ENCODE measurements at regions not wholly inside any gene's neighbourhood (a gene's known extent, or its start where the extent isn't known, plus 50 kb on each side); places are given as distances from the start of the nearest gene placed in this dataset.

DNA sequence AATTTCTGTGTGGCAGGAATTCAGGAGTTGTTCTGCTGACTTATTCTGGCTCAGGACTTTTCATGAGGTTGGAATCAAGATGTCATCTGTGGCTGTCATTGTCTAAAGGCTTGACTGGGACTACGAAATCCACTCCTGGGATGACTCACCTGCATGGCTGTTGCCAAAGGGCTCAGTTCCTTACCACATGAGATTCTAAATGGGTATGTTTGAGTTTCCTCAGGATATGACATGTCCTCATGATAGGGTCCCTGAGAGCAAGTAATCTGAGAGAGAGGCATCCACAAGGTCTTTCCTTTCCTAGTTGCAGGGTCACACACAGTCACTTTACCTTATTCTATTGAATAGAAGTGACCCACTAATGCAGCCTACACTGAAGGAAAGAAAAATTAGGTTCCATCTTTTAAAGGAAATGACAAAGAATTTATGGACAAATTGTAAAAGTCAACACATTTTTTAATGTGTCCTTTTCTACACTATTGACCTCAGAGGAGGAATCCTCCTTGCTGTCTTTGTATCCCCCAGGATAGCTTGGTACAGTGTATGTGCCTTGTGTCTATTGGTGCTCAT, 1025.0 kb upstream of the GJE1 start:
- Histone ChIP-seq H3K4me3 (ENCODE audit: insufficient read depth, low read depth, low read length, poor library complexity, severe bottlenecking) (no peak overlapping the region), H3K27ac (ENCODE audit: insufficient read depth, low read length, poor library complexity, severe bottlenecking) (no peak overlapping the region)
- no peak for DNase-seq

DNA sequence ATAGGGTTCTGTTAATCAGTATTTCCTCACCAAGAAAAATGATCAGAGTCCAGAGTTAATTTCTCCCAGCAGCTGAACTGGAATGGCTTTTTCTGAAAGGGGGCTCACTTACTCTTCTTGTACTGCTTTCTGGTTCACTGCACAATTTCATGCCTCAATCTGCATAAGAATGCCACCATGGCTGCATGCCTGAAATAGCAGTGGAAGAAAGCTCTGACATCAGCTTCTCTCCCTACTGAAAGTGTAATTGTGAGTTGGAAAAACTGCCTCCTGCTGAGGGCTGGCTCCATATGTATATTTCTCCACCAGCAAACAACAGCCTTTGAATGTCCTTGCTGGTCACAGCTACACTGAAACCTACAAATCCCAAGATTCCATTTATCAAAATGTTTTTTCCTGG, 1027.2 kb upstream of the GJE1 start:
- H3K4me3 ChIP-seq (ENCODE audit: insufficient read depth, low read depth, low read length, poor library complexity, severe bottlenecking): no peak overlapping the region
- DNase-seq: no peak
- no peaks in the 10 kb centered on the region for H3K9me3 ChIP-seq (ENCODE audit: control insufficient read depth, low read length)
- H3K36me3 ChIP-seq (ENCODE audit: control insufficient read depth, insufficient read depth, low read length): no peaks in the 10 kb centered on the region
- H3K4me1 ChIP-seq (ENCODE audit: control insufficient read depth, insufficient read depth, low read length, poor library complexity, severe bottlenecking): no peaks in the 10 kb centered on the region
- H3K27me3 ChIP-seq (replicated peaks; ENCODE audit: control insufficient read depth, insufficient read depth, low read length, poor library complexity, severe bottlenecking): no peaks in the 10 kb centered on the region
- H3K27ac ChIP-seq (ENCODE audit: insufficient read depth, low read length, poor library complexity, severe bottlenecking): no peak overlapping the region

More for the DNA sequence above, 1025.0 kb upstream of the GJE1 start:
- Histone ChIP-seq H3K4me1 (ENCODE audit: control insufficient read depth, insufficient read depth, low read length, poor library complexity, severe bottlenecking) (no peaks in the 10 kb centered on the region), H3K27me3 (replicated peaks; ENCODE audit: control insufficient read depth, insufficient read depth, low read length, poor library complexity, severe bottlenecking) (no peaks in the 10 kb centered on the region), H3K9me3 (ENCODE audit: control insufficient read depth, low read length) (no peaks in the 10 kb centered on the region), H3K36me3 (ENCODE audit: control insufficient read depth, insufficient read depth, low read length) (no peaks in the 10 kb centered on the region)

- Histone ChIP-seq H3K4me3 (ENCODE audit: insufficient read depth, low read depth, low read length, poor library complexity, severe bottlenecking) (no peak overlapping the region), H3K27me3 (replicated peaks; ENCODE audit: control insufficient read depth, insufficient read depth, low read length, poor library complexity, severe bottlenecking) (no peaks in the 10 kb centered on the region), H3K4me1 (ENCODE audit: control insufficient read depth, insufficient read depth, low read length, poor library complexity, severe bottlenecking) (no peaks in the 10 kb centered on the region), H3K36me3 (ENCODE audit: control insufficient read depth, insufficient read depth, low read length) (no peaks in the 10 kb centered on the region), H3K27ac (ENCODE audit: insufficient read depth, low read length, poor library complexity, severe bottlenecking) (no peak overlapping the region), H3K9me3 (ENCODE audit: control insufficient read depth, low read length) (no peaks in the 10 kb centered on the region)
- no peak for DNase-seq
Observed at GRCh38 chr6:141103246-141103645, 1029.5 kb upstream of the GJE1 start.

- Histone ChIP-seq H3K27ac (ENCODE audit: insufficient read depth, low read length, poor library complexity, severe bottlenecking) (no peak overlapping the region), H3K36me3 (ENCODE audit: control insufficient read depth, insufficient read depth, low read length) (no peaks in the 10 kb centered on the region), H3K27me3 (replicated peaks; ENCODE audit: control insufficient read depth, insufficient read depth, low read length, poor library complexity, severe bottlenecking) (no peaks in the 10 kb centered on the region), H3K9me3 (ENCODE audit: control insufficient read depth, low read length) (no peaks in the 10 kb centered on the region), H3K4me1 (ENCODE audit: control insufficient read depth, insufficient read depth, low read length, poor library complexity, severe bottlenecking) (no peaks in the 10 kb centered on the region), H3K4me3 (ENCODE audit: insufficient read depth, low read depth, low read length, poor library complexity, severe bottlenecking) (no peak overlapping the region)
- no peak for DNase-seq
Observed at GRCh38 chr6:141097471-141097870, 1035.3 kb upstream of the GJE1 start.

- Histone ChIP-seq H3K4me3 (ENCODE audit: insufficient read depth, low read depth, low read length, poor library complexity, severe bottlenecking) (no peak overlapping the region), H3K27me3 (replicated peaks; ENCODE audit: control insufficient read depth, insufficient read depth, low read length, poor library complexity, severe bottlenecking) (no peaks in the 10 kb centered on the region), H3K9me3 (ENCODE audit: control insufficient read depth, low read length) (no peaks in the 10 kb centered on the region), H3K27ac (ENCODE audit: insufficient read depth, low read length, poor library complexity, severe bottlenecking) (no peak overlapping the region), H3K4me1 (ENCODE audit: control insufficient read depth, insufficient read depth, low read length, poor library complexity, severe bottlenecking) (no peaks in the 10 kb centered on the region), H3K36me3 (ENCODE audit: control insufficient read depth, insufficient read depth, low read length) (no peaks in the 10 kb centered on the region)
- DNase-seq: no peak
Observed at GRCh38 chr6:141095308-141095707, 1037.4 kb upstream of the GJE1 start.

GRCh38 chr6:141088171-141088570, 1044.6 kb upstream of the GJE1 start:
- Histone ChIP-seq H3K27ac (ENCODE audit: insufficient read depth, low read length, poor library complexity, severe bottlenecking) (no peak overlapping the region), H3K36me3 (ENCODE audit: control insufficient read depth, insufficient read depth, low read length) (no peaks in the 10 kb centered on the region), H3K4me1 (ENCODE audit: control insufficient read depth, insufficient read depth, low read length, poor library complexity, severe bottlenecking) (no peaks in the 10 kb centered on the region), H3K4me3 (ENCODE audit: insufficient read depth, low read depth, low read length, poor library complexity, severe bottlenecking) (no peak overlapping the region), H3K27me3 (replicated peaks; ENCODE audit: control insufficient read depth, insufficient read depth, low read length, poor library complexity, severe bottlenecking) (no peaks in the 10 kb centered on the region), H3K9me3 (ENCODE audit: control insufficient read depth, low read length) (no peaks in the 10 kb centered on the region)
- no peak for DNase-seq

DNA sequence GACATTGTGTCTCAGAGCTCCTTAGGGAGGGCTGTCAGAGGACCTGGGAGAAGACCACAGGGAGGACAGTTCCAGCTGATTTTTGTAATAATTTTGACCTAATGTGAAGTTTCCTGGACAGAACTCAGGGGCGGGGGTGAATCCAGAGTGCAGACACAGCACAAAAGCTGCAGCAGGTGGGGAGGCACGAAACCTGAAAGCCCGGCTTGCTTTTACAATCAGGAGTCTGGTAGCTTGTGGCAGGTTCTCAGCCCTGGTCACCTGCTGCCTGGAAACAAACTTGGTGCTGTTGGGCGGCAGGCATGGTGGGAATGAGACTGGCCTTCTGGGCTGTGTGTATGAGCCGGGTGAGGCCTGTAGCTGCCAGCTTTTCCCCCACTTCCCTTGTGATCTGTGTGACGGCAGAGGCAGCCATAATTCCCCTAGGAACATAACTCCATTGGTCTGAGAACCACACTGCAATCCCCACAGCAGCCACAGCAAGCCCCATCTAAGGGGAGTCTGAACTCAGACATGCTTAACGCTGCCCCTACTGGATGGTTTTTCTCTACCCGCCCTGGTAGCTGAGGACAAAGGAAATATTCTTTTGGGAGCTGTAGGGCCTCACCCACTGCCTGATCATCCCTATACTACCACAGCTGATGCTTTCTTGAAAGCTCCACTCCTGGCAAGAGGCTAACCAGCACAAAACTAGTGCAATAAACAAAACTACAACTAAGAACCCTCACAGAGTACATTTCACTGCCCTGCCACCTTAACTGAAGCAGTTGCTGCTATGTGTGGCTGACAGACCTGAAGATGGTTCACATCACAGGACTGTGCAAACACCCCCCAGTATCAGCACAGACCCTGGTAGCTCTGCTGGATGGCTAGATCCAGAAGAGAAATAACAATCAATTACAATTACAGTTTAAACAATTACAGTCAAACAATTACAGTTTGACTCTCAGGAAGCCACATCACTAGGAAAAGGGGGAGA, 1055.1 kb upstream of the GJE1 start:
- H3K4me1 ChIP-seq (ENCODE audit: control insufficient read depth, insufficient read depth, low read length, poor library complexity, severe bottlenecking): no peaks in the 10 kb centered on the region
- H3K4me3 ChIP-seq (ENCODE audit: insufficient read depth, low read depth, low read length, poor library complexity, severe bottlenecking): no peak overlapping the region
- H3K27me3 ChIP-seq (replicated peaks; ENCODE audit: control insufficient read depth, insufficient read depth, low read length, poor library complexity, severe bottlenecking): no peaks in the 10 kb centered on the region
- DNase-seq: no peak
- H3K27ac ChIP-seq (ENCODE audit: insufficient read depth, low read length, poor library complexity, severe bottlenecking): no peak overlapping the region
- no peaks in the 10 kb centered on the region for H3K36me3 ChIP-seq (ENCODE audit: control insufficient read depth, insufficient read depth, low read length)
- no peaks in the 10 kb centered on the region for H3K9me3 ChIP-seq (ENCODE audit: control insufficient read depth, low read length)

GRCh38 chr6:141057761-141058160, 1075.0 kb upstream of the GJE1 start:
- no peaks in the 10 kb centered on the region for H3K9me3 ChIP-seq (ENCODE audit: control insufficient read depth, low read length)
- no peaks in the 10 kb centered on the region for H3K36me3 ChIP-seq (ENCODE audit: control insufficient read depth, insufficient read depth, low read length)

DNA sequence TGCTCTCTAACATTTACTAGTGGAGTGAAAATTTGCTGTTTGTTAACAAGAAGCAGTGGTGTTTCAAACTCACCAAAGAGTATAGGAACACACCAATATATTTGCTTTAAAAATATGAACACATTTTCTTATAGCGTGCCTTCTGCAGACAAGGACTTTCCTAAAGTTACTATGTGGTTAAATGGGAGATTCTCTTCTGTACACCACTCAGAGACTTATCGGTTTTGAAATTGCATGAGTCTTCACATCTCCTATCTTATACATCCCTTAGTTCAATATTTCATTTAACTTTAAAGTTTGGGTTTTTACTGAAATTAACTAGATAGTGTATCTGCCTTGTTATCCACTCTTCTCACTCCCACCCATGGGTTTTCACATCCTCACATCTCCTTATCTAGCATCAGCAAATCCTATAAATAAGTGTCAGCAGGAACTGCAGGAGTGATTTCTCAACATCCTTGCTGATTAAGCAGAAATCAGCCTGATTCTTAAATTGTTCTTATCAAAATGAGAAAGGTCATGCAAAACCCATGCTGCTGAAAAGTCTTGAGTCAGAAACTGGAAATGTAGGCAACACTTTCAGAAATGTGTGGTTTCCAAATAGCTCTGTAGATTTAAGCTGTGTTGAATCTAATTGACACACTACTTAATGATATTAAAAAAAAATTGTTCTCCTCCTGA, 1075.6 kb upstream of the GJE1 start:
- H3K27me3 ChIP-seq (replicated peaks; ENCODE audit: control insufficient read depth, insufficient read depth, low read length, poor library complexity, severe bottlenecking): no peaks in the 10 kb centered on the region
- H3K27ac ChIP-seq (ENCODE audit: insufficient read depth, low read length, poor library complexity, severe bottlenecking): no peak overlapping the region
- DNase-seq: no peak
- no peaks in the 10 kb centered on the region for H3K36me3 ChIP-seq (ENCODE audit: control insufficient read depth, insufficient read depth, low read length)
- H3K9me3 ChIP-seq (ENCODE audit: control insufficient read depth, low read length): no peaks in the 10 kb centered on the region
- no peaks in the 10 kb centered on the region for H3K4me1 ChIP-seq (ENCODE audit: control insufficient read depth, insufficient read depth, low read length, poor library complexity, severe bottlenecking)
- no peak overlapping the region for H3K4me3 ChIP-seq (ENCODE audit: insufficient read depth, low read depth, low read length, poor library complexity, severe bottlenecking)

More at GRCh38 chr6:141057761-141058160, 1075.0 kb upstream of the GJE1 start:
- H3K4me1 ChIP-seq (ENCODE audit: control insufficient read depth, insufficient read depth, low read length, poor library complexity, severe bottlenecking): no peaks in the 10 kb centered on the region
- no peak for DNase-seq
- no peak overlapping the region for H3K4me3 ChIP-seq (ENCODE audit: insufficient read depth, low read depth, low read length, poor library complexity, severe bottlenecking)
- no peak overlapping the region for H3K27ac ChIP-seq (ENCODE audit: insufficient read depth, low read length, poor library complexity, severe bottlenecking)
- no peaks in the 10 kb centered on the region for H3K27me3 ChIP-seq (replicated peaks; ENCODE audit: control insufficient read depth, insufficient read depth, low read length, poor library complexity, severe bottlenecking)

- no peaks in the 10 kb centered on the region for H3K4me1 ChIP-seq (ENCODE audit: control insufficient read depth, insufficient read depth, low read length, poor library complexity, severe bottlenecking)
- H3K27me3 ChIP-seq (replicated peaks; ENCODE audit: control insufficient read depth, insufficient read depth, low read length, poor library complexity, severe bottlenecking): no peaks in the 10 kb centered on the region
- H3K27ac ChIP-seq (ENCODE audit: insufficient read depth, low read length, poor library complexity, severe bottlenecking): no peak overlapping the region
- DNase-seq: no peak
- H3K36me3 ChIP-seq (ENCODE audit: control insufficient read depth, insufficient read depth, low read length): no peaks in the 10 kb centered on the region
- no peaks in the 10 kb centered on the region for H3K9me3 ChIP-seq (ENCODE audit: control insufficient read depth, low read length)
- no peak overlapping the region for H3K4me3 ChIP-seq (ENCODE audit: insufficient read depth, low read depth, low read length, poor library complexity, severe bottlenecking)
Observed at GRCh38 chr6:141050471-141050870, 1082.3 kb upstream of the GJE1 start.

Data from effector memory CD4-positive, alpha-beta T cell (primary cell).